ENCODE measurements at regions not wholly inside any gene's neighbourhood (a gene's known extent, or its start where the extent isn't known, plus 50 kb on each side); places are given as distances from the start of the nearest gene placed in this dataset.

GRCh38 chr13:109892101-109892500 lies 105.7 kb upstream of the IRS2 start:
- no peaks in the 10 kb centered on the region for H3K4me1 ChIP-seq (ENCODE audit: control insufficient read depth in 4 of 4, insufficient read depth in 4 of 4, low read length in 3 of 4)
- WGBS: 100% methylated on average over 2 of the region's 2 CpGs
- no peaks in the 10 kb centered on the region for H3K36me3 ChIP-seq (ENCODE audit: control insufficient read depth in 4 of 4, insufficient read depth in 3 of 4, low read depth in 1 of 4, low read length in 3 of 4)
- H3K27ac ChIP-seq (ENCODE audit: low read depth in 1 of 2, low read length in 2 of 2): no peak overlapping the region
- DNase-seq (ENCODE audit: low spot score): no peak
- H3K9me3 ChIP-seq (ENCODE audit: control insufficient read depth in 4 of 4, low read length in 3 of 4): no peaks in the 10 kb centered on the region
- H3K9ac ChIP-seq (ENCODE audit: low read depth in 1 of 2, low read length in 2 of 2): no peak overlapping the region
- no peaks in the 10 kb centered on the region for H3K27me3 ChIP-seq (ENCODE audit: control insufficient read depth in 4 of 4, insufficient read depth in 4 of 4, low read length in 3 of 4)
- TF ChIP-seq ATF3 (IDR thresholded peaks at IDR 0.05) (no peak), JUND (IDR thresholded peaks at IDR 0.05) (no peak), TAF1 (conservative IDR thresholded peaks at IDR 0.05) (no peak), GABPA (IDR thresholded peaks at IDR 0.05 in 1 of 2, conservative IDR thresholded peaks at IDR 0.05 in 1 of 2) (no peak), SP1 (IDR thresholded peaks at IDR 0.05) (no peak), CTCF (IDR thresholded peaks at IDR 0.05; ENCODE audit: low read depth, low read length, missing input control) (no peak), ZBTB33 (IDR thresholded peaks at IDR 0.05) (no peak), YY1 (IDR thresholded peaks at IDR 0.05) (no peak), HNF4G (IDR thresholded peaks at IDR 0.05) (no peak), RAD21 (IDR thresholded peaks at IDR 0.05) (no peak), EGR1 (IDR thresholded peaks at IDR 0.05; ENCODE audit: low read depth in 2 of 2) (no peak)
- TF ChIP-seq, protein P1, sequence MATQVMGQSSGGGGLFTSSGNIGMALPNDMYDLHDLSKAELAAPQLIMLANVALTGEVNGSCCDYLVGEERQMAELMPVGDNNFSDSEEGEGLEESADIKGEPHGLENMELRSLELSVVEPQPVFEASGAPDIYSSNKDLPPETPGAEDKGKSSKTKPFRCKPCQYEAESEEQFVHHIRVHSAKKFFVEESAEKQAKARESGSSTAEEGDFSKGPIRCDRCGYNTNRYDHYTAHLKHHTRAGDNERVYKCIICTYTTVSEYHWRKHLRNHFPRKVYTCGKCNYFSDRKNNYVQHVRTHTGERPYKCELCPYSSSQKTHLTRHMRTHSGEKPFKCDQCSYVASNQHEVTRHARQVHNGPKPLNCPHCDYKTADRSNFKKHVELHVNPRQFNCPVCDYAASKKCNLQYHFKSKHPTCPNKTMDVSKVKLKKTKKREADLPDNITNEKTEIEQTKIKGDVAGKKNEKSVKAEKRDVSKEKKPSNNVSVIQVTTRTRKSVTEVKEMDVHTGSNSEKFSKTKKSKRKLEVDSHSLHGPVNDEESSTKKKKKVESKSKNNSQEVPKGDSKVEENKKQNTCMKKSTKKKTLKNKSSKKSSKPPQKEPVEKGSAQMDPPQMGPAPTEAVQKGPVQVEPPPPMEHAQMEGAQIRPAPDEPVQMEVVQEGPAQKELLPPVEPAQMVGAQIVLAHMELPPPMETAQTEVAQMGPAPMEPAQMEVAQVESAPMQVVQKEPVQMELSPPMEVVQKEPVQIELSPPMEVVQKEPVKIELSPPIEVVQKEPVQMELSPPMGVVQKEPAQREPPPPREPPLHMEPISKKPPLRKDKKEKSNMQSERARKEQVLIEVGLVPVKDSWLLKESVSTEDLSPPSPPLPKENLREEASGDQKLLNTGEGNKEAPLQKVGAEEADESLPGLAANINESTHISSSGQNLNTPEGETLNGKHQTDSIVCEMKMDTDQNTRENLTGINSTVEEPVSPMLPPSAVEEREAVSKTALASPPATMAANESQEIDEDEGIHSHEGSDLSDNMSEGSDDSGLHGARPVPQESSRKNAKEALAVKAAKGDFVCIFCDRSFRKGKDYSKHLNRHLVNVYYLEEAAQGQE (IDR thresholded peaks at IDR 0.05): no peak
- no peak overlapping the region for H3K4me3 ChIP-seq (ENCODE audit: low read depth in 1 of 3, low read length in 3 of 3)

DNA sequence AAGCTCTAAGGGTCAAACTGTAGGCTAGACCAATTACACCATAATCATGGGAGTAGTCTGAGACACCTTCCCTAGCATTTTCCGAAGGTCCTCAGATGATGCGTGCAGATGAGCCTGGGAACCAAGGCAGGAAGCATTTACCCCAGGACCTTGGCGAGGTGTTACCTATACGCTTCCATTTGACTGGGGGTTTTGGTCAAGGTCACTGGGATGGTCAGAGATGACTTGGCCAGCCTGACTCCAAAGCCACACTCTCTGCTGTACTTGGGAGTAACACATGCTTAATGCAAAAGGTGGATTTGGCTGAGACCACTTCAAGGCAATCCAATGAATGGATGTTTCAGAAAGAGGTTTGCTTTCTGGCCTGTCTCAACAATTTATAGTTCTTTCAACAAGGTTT lies 98.9 kb upstream of the IRS2 start:
- Histone ChIP-seq H3K36me3 (ENCODE audit: control insufficient read depth in 4 of 4, insufficient read depth in 3 of 4, low read depth in 1 of 4, low read length in 3 of 4) (no peaks in the 10 kb centered on the region), H3K27ac (ENCODE audit: low read depth in 1 of 2, low read length in 2 of 2) (no peak overlapping the region), H3K9me3 (ENCODE audit: control insufficient read depth in 4 of 4, low read length in 3 of 4) (no peaks in the 10 kb centered on the region), H3K4me3 (ENCODE audit: low read depth in 1 of 3, low read length in 3 of 3) (no peak overlapping the region), H3K4me1 (ENCODE audit: control insufficient read depth in 4 of 4, insufficient read depth in 4 of 4, low read length in 3 of 4) (no peaks in the 10 kb centered on the region), H3K27me3 (ENCODE audit: control insufficient read depth in 4 of 4, insufficient read depth in 4 of 4, low read length in 3 of 4) (no peaks in the 10 kb centered on the region), H3K9ac (ENCODE audit: low read depth in 1 of 2, low read length in 2 of 2) (no peak overlapping the region)
- DNase-seq (ENCODE audit: low spot score): no peak
- TF ChIP-seq CTCF (IDR thresholded peaks at IDR 0.05; ENCODE audit: low read depth, low read length, missing input control) (no peak), NR2F2 (IDR thresholded peaks at IDR 0.05) (no peak), YY1 (IDR thresholded peaks at IDR 0.05) (no peak), GABPA (IDR thresholded peaks at IDR 0.05 in 1 of 2, conservative IDR thresholded peaks at IDR 0.05 in 1 of 2) (no peak), TAF1 (conservative IDR thresholded peaks at IDR 0.05) (no peak)
- 95% methylated on average over 4 of the region's 4 CpGs for WGBS
